Astrocyte (in vitro differentiated cells and primary cell): ENCODE measurements at regions not wholly inside any gene's neighbourhood (a gene's known extent, or its start where the extent isn't known, plus 50 kb on each side); places are given as distances from the start of the nearest gene placed in this dataset.

ENCODE experiments used
- DNase-seq: peaks from one replicate; pipeline ENCODE4 v3.0.0-alpha.2; 2010; ENCODE audit warnings: low read depth
- FAIRE-seq: peaks from 2 replicates; lab custom pipeline; 2011; peaks lifted over from hg19 to GRCh38; lab: Jason Lieb, UNC
- H2AFZ ChIP-seq: 2 replicates; pipeline ENCODE4 v1.6.0; 2012; ENCODE audit warnings: low read depth, low read length, inconsistent platforms
- H3K27ac ChIP-seq: 2 replicates; pipeline ENCODE4 v1.5.1; 2011; ENCODE audit warnings: low read depth, low read length, inconsistent platforms
- H3K27me3 ChIP-seq: 2 replicates; pipeline ENCODE4 v1.6.0; 2011; ENCODE audit warnings: low read length, inconsistent platforms; ENCODE audit not compliant: insufficient read depth
- H3K36me3 ChIP-seq: 2 replicates; pipeline ENCODE4 v1.5.1; 2011; ENCODE audit warnings: low read length, inconsistent platforms; ENCODE audit not compliant: insufficient read depth
- H3K4me1 ChIP-seq: 2 replicates; pipeline ENCODE4 v1.5.1; 2011; ENCODE audit warnings: low read length, inconsistent platforms; ENCODE audit not compliant: insufficient read depth
- H3K4me2 ChIP-seq: 2 replicates; pipeline ENCODE4 v1.6.0; 2012; ENCODE audit warnings: low read length, inconsistent platforms
- H3K4me3 ChIP-seq: 2 replicates; pipeline ENCODE4 v1.5.1; 2011; ENCODE audit warnings: low read depth, mild to moderate bottlenecking, low read length, inconsistent platforms; ENCODE audit not compliant: insufficient read depth
- H3K79me2 ChIP-seq: 2 replicates; pipeline ENCODE4 v1.6.0; 2012; ENCODE audit warnings: mild to moderate bottlenecking, low read length, inconsistent platforms; ENCODE audit not compliant: insufficient read depth
- H3K9ac ChIP-seq: 2 replicates; pipeline ENCODE4 v1.6.0; 2012; ENCODE audit warnings: mild to moderate bottlenecking, low read length, inconsistent platforms
- H3K9me3 ChIP-seq: 2 replicates; pipeline ENCODE4 v1.5.1; 2012; ENCODE audit warnings: low read depth, mild to moderate bottlenecking, low read length, inconsistent platforms; ENCODE audit not compliant: insufficient read depth
- H4K20me1 ChIP-seq: 2 replicates; pipeline ENCODE4 v1.6.0; 2012; ENCODE audit warnings: low read length, inconsistent platforms; ENCODE audit not compliant: insufficient read depth
- H3K27ac Mint-ChIP-seq: one replicate; pipeline ENCODE4 v1.8.0; 2021; ENCODE audit warnings: mild to moderate bottlenecking, mixed read lengths; ENCODE audit not compliant: unreplicated experiment
- H3K27me3 Mint-ChIP-seq: one replicate; pipeline ENCODE4 v1.8.0; 2021; ENCODE audit warnings: low read depth, mixed read lengths; ENCODE audit not compliant: unreplicated experiment
- H3K36me3 Mint-ChIP-seq: one replicate; pipeline ENCODE4 v1.8.0; 2021; ENCODE audit warnings: low read depth, mixed read lengths; ENCODE audit not compliant: unreplicated experiment
- H3K4me1 Mint-ChIP-seq: one replicate; pipeline ENCODE4 v1.8.0; 2021; ENCODE audit warnings: low read depth, mixed read lengths; ENCODE audit not compliant: unreplicated experiment
- H3K4me3 Mint-ChIP-seq: one replicate; pipeline ENCODE4 v1.8.0; 2021; ENCODE audit warnings: mild to moderate bottlenecking, moderate library complexity, mixed read lengths; ENCODE audit not compliant: unreplicated experiment
- H3K9me3 Mint-ChIP-seq: one replicate; pipeline ENCODE4 v1.8.0; 2021; ENCODE audit warnings: mild to moderate bottlenecking, mixed read lengths; ENCODE audit not compliant: unreplicated experiment
- CTCF ChIP-seq: IDR thresholded peaks from 2 replicates; pipeline ENCODE4 v1.5.1; 2011; ENCODE audit warnings: low read depth, mild to moderate bottlenecking, inconsistent platforms, low read length, moderate library complexity; ENCODE audit not compliant: insufficient read depth
- EZH2 ChIP-seq: IDR thresholded peaks from 2 replicates; pipeline ENCODE4 v1.6.1; 2012; ENCODE audit warnings: mild to moderate bottlenecking, low read length, inconsistent platforms; ENCODE audit not compliant: insufficient read depth

GRCh38 chr16:77643176-77643575 lies 79.1 kb upstream of the NUDT7 start:
- Mint-ChIP-seq H3K36me3 (no peaks in the 10 kb centered on the region), H3K27me3 (peaks cover 6% of the 10 kb centered on the region), H3K27ac (no peak overlapping the region), H3K4me1 (peaks cover 3% of the 10 kb centered on the region), H3K4me3 (no peak overlapping the region), H3K9me3 (no peaks in the 10 kb centered on the region)
- TF ChIP-seq CTCF (no peak), EZH2 (no peak)
- Histone ChIP-seq H3K36me3 (no peaks in the 10 kb centered on the region), H3K4me2 (no peak overlapping the region), H4K20me1 (no peaks in the 10 kb centered on the region), H3K27ac (no peak overlapping the region), H3K27me3 (no peaks in the 10 kb centered on the region), H3K4me3 (no peak overlapping the region), H2AFZ (no peak overlapping the region), H3K9me3 (no peaks in the 10 kb centered on the region), H3K79me2 (no peaks in the 10 kb centered on the region), H3K4me1 (no peaks in the 10 kb centered on the region), H3K9ac (no peak overlapping the region)
- FAIRE-seq (no peak), DNase-seq (no peak)

- Histone ChIP-seq H3K4me3 (no peak overlapping the region), H3K27ac (no peak overlapping the region), H4K20me1 (no peaks in the 10 kb centered on the region), H2AFZ (no peak overlapping the region), H3K9me3 (no peaks in the 10 kb centered on the region), H3K4me2 (no peak overlapping the region), H3K27me3 (no peaks in the 10 kb centered on the region), H3K79me2 (no peaks in the 10 kb centered on the region), H3K9ac (no peak overlapping the region), H3K36me3 (no peaks in the 10 kb centered on the region), H3K4me1 (no peaks in the 10 kb centered on the region)
- Mint-ChIP-seq H3K27ac (no peak overlapping the region), H3K36me3 (no peaks in the 10 kb centered on the region), H3K4me1 (peaks cover 3% of the 10 kb centered on the region), H3K9me3 (no peaks in the 10 kb centered on the region), H3K4me3 (no peak overlapping the region), H3K27me3 (peaks cover 3% of the 10 kb centered on the region)
- no peak for FAIRE-seq
- no peak for TF ChIP-seq CTCF
- TF ChIP-seq EZH2 = no peak
- DNase-seq = no peak
Measured at GRCh38 chr16:77645764-77646163, 76.5 kb upstream of the NUDT7 start.

DNA sequence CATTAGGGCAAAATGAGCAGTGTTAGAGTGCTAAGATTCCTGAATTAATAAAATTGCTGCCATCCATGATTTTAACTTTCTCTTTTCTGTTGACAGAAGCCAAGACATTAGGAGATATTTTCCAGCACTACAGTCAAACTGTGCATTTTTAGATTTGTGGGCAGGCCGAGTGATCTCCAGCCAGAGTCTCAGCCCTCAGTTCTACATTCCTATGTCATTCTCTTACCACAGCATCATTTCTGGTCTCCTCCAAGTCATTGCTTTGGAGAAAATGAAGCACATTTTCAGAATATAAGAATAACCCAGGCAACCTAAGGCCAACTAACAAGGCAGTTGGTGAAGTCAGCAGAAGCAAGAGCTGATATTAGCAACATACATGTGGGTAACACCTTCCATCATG lies 74.6 kb upstream of the NUDT7 start:
- H3K4me1 Mint-ChIP-seq = peaks cover 3% of the 10 kb centered on the region
- no peak overlapping the region for H3K27ac Mint-ChIP-seq
- DNase-seq = peak; percentile 53
- TF ChIP-seq EZH2 (no peak), CTCF (no peak)
- Histone ChIP-seq H3K4me3 (no peak overlapping the region), H3K27ac (no peak overlapping the region), H3K79me2 (no peaks in the 10 kb centered on the region), H3K9me3 (no peaks in the 10 kb centered on the region), H3K9ac (no peak overlapping the region), H4K20me1 (no peaks in the 10 kb centered on the region), H3K27me3 (peaks cover 3% of the 10 kb centered on the region), H3K36me3 (no peaks in the 10 kb centered on the region), H2AFZ (no peak overlapping the region), H3K4me2 (no peak overlapping the region), H3K4me1 (no peaks in the 10 kb centered on the region)
- no peaks in the 10 kb centered on the region for H3K36me3 Mint-ChIP-seq
- H3K4me3 Mint-ChIP-seq = no peak overlapping the region
- H3K9me3 Mint-ChIP-seq = no peaks in the 10 kb centered on the region
- peaks cover 5% of the 10 kb centered on the region for H3K27me3 Mint-ChIP-seq
- FAIRE-seq = no peak
